SW480 (cell line): ENCODE measurements at regions not wholly inside any gene's neighbourhood (a gene's known extent, or its start where the extent isn't known, plus 50 kb on each side); places are given as distances from the start of the nearest gene placed in this dataset.

ENCODE experiments used
- DNase-seq: peaks from one replicate; pipeline ENCODE4 v3.0.0-alpha.2; 2016; ENCODE audit warnings: low spot score

GRCh38 chr11:19661827-19662226, 50.8 kb upstream of the NAV2 start:
- no peak for DNase-seq

- DNase-seq, result peak; percentile 98
Measured at GRCh38 chr11:19660076-19660475, 52.6 kb upstream of the NAV2 start.

GRCh38 chr11:19659529-19659928, 53.1 kb upstream of the NAV2 start:
- DNase-seq, result no peak

GRCh38 chr11:19658344-19658743, 54.3 kb upstream of the NAV2 start:
- no peak for DNase-seq

GRCh38 chr11:19656140-19656541, 56.5 kb upstream of the NAV2 start:
- DNase-seq, result no peak

- no peak for DNase-seq
Measured at GRCh38 chr11:19652623-19653375, 59.8 kb upstream of the NAV2 start.

GRCh38 chr11:19651653-19652052, 61.0 kb upstream of the NAV2 start:
- no peak for DNase-seq

GRCh38 chr11:19651028-19651427, 61.6 kb upstream of the NAV2 start:
- DNase-seq, result no peak

GRCh38 chr11:19650467-19650866, 62.2 kb upstream of the NAV2 start:
- no peak for DNase-seq

GRCh38 chr11:19649751-19650150, 62.9 kb upstream of the NAV2 start:
- no peak for DNase-seq

- peak; percentile 56 for DNase-seq
Measured at GRCh38 chr11:19648321-19648720, 64.3 kb upstream of the NAV2 start.

GRCh38 chr11:19647816-19648215, 64.8 kb upstream of the NAV2 start:
- DNase-seq, result no peak

GRCh38 chr11:19646921-19647320, 65.7 kb upstream of the NAV2 start:
- peak; percentile 78 for DNase-seq

- peak; percentile 80 for DNase-seq
Measured at GRCh38 chr11:19646308-19646707, 66.3 kb upstream of the NAV2 start.

GRCh38 chr11:19644316-19644715, 68.3 kb upstream of the NAV2 start:
- peak; percentile 93 for DNase-seq

GRCh38 chr11:19642185-19643158, 70.2 kb upstream of the NAV2 start:
- no peak for DNase-seq

- DNase-seq, result no peak
Measured at GRCh38 chr11:19639603-19640105, 73.0 kb upstream of the NAV2 start.

GRCh38 chr11:19635332-19635731, 77.3 kb upstream of the NAV2 start:
- DNase-seq, result no peak

GRCh38 chr11:19633276-19633675, 79.4 kb upstream of the NAV2 start:
- no peak for DNase-seq

- DNase-seq, result peak; percentile 80
Measured at GRCh38 chr11:19632499-19632834, 80.2 kb upstream of the NAV2 start.

- peak; percentile 46 for DNase-seq
Measured at GRCh38 chr11:19631712-19632498, 80.7 kb upstream of the NAV2 start.

GRCh38 chr11:19628018-19628417, 84.6 kb upstream of the NAV2 start:
- DNase-seq, result no peak
